NB4 (cell line): ENCODE measurements at regions not wholly inside any gene's neighbourhood (a gene's known extent, or its start where the extent isn't known, plus 50 kb on each side); places are given as distances from the start of the nearest gene placed in this dataset.

Source experiments
- MYC ChIP-seq: IDR thresholded peaks from 2 replicates; pipeline ENCODE4 v1.6.1; 2011; ENCODE audit warnings: low read depth, low read length
- POLR2A ChIP-seq: IDR thresholded peaks from 2 replicates; pipeline ENCODE4 v1.6.1; 2011; ENCODE audit warnings: mild to moderate bottlenecking; ENCODE audit not compliant: insufficient read length; ENCODE audit errors: extremely low read depth
- TF ChIP-seq, protein P1 (sequence below): IDR thresholded peaks from one replicate; pipeline ENCODE4 v1.5.1; 2012; ENCODE audit warnings: low read depth, low read length
- TF ChIP-seq, protein P2 (sequence below): IDR thresholded peaks from 2 replicates; pipeline ENCODE4 v1.6.1; 2011; ENCODE audit warnings: low read depth, low read length

GRCh38 chr11:42595876-42596275, 715.9 kb upstream of the API5 start:
- TF ChIP-seq POLR2A = no peak
- TF ChIP-seq, protein P1, sequence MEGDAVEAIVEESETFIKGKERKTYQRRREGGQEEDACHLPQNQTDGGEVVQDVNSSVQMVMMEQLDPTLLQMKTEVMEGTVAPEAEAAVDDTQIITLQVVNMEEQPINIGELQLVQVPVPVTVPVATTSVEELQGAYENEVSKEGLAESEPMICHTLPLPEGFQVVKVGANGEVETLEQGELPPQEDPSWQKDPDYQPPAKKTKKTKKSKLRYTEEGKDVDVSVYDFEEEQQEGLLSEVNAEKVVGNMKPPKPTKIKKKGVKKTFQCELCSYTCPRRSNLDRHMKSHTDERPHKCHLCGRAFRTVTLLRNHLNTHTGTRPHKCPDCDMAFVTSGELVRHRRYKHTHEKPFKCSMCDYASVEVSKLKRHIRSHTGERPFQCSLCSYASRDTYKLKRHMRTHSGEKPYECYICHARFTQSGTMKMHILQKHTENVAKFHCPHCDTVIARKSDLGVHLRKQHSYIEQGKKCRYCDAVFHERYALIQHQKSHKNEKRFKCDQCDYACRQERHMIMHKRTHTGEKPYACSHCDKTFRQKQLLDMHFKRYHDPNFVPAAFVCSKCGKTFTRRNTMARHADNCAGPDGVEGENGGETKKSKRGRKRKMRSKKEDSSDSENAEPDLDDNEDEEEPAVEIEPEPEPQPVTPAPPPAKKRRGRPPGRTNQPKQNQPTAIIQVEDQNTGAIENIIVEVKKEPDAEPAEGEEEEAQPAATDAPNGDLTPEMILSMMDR = no peak
- no peak for TF ChIP-seq MYC
- TF ChIP-seq, protein P2, sequence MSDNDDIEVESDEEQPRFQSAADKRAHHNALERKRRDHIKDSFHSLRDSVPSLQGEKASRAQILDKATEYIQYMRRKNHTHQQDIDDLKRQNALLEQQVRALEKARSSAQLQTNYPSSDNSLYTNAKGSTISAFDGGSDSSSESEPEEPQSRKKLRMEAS = no peak
